CD14-positive monocyte (primary cell): ENCODE measurements at regions not wholly inside any gene's neighbourhood (a gene's known extent, or its start where the extent isn't known, plus 50 kb on each side); places are given as distances from the start of the nearest gene placed in this dataset.

Experiments used
- DNase-seq, 3 donors: peaks; one replicate each; pipeline ENCODE4 v3.0.0-alpha.2; 2011 to 2022
- H2AFZ ChIP-seq: 2 replicates; pipeline ENCODE4 v1.6.0; 2012; ENCODE audit warnings: mild to moderate bottlenecking, low read depth, low read length, inconsistent platforms; ENCODE audit not compliant: insufficient read depth, poor library complexity, severe bottlenecking
- H3K27ac ChIP-seq, 2 donors: 1 replicate in 1 of 2; 2 replicates in 1 of 2; pipeline ENCODE4 v1.5.1; 2012 to 2013; ENCODE audit warnings: low read length in 2 of 2, control low read depth in 1 of 2, inconsistent platforms in 1 of 2, low read depth in 1 of 2, mild to moderate bottlenecking in 1 of 2
- H3K27me3 ChIP-seq, 2 donors: one replicate each; pipeline versions ENCODE4 v1.6.0 to v1.6.1; 2011 to 2013; ENCODE audit warnings: low read length in 2 of 2; ENCODE audit not compliant: control insufficient read depth in 2 of 2, insufficient read depth in 2 of 2
- H3K36me3 ChIP-seq, 2 donors: replicated peaks in 1 of 2; 1 replicate in 1 of 2; 2 replicates in 1 of 2; pipeline versions ENCODE4 v1.5.1 to v1.6.1; 2012 to 2013; ENCODE audit warnings: low read length in 2 of 2, control low read depth in 1 of 2, inconsistent platforms in 1 of 2, mild to moderate bottlenecking in 1 of 2; ENCODE audit not compliant: insufficient read depth in 2 of 2, control insufficient read depth in 1 of 2
- H3K4me1 ChIP-seq, 2 donors: 1 replicate in 1 of 2; 2 replicates in 1 of 2; pipeline versions ENCODE4 v1.5.1 to v1.6.1; 2012 to 2013; ENCODE audit warnings: low read length in 2 of 2, control low read depth in 1 of 2, inconsistent platforms in 1 of 2, mild to moderate bottlenecking in 1 of 2, moderate library complexity in 1 of 2; ENCODE audit not compliant: insufficient read depth in 2 of 2, control insufficient read depth in 1 of 2
- H3K4me2 ChIP-seq: replicated peaks from 2 replicates; pipeline ENCODE3; 2012; ENCODE audit warnings: low read length, moderate library complexity, mild to moderate bottlenecking; ENCODE audit not compliant: poor library complexity, severe bottlenecking; ENCODE audit errors: extremely low read depth
- H3K4me3 ChIP-seq, 3 experiments: fragments of 200-600 bp in 1 of 3; sonication (generic) in 1 of 3; replicated peaks in 1 of 3; 1 replicate in 2 of 3; 2 replicates in 1 of 3; pipeline ENCODE4 v1.5.1; 2011 to 2013; ENCODE audit warnings: low read length in 3 of 3, mild to moderate bottlenecking in 3 of 3, control low read depth in 2 of 3, low read depth in 2 of 3, inconsistent platforms in 1 of 3, moderate library complexity in 1 of 3
- H3K79me2 ChIP-seq: 2 replicates; pipeline ENCODE4 v1.6.0; 2012; ENCODE audit warnings: mild to moderate bottlenecking, control low read depth, inconsistent platforms, low read length, moderate library complexity; ENCODE audit not compliant: insufficient read depth
- H3K9ac ChIP-seq: 2 replicates; pipeline ENCODE4 v1.6.0; 2017; ENCODE audit warnings: low read length, mild to moderate bottlenecking; ENCODE audit not compliant: insufficient read depth, poor library complexity, severe bottlenecking
- H3K9me3 ChIP-seq, 2 donors: replicated peaks in 1 of 2; 1 replicate in 1 of 2; 2 replicates in 1 of 2; pipeline versions ENCODE4 v1.5.1 to v1.6.1; 2012 to 2013; ENCODE audit warnings: low read length in 2 of 2, control low read depth in 1 of 2; ENCODE audit not compliant: control insufficient read depth in 1 of 2, insufficient read depth in 1 of 2
- H4K20me1 ChIP-seq: 2 replicates; pipeline ENCODE4 v1.6.0; 2012; ENCODE audit warnings: mild to moderate bottlenecking, low read length, control low read depth, moderate library complexity; ENCODE audit not compliant: insufficient read depth
- H3K27ac Mint-ChIP-seq, 7 donors: one replicate each; pipeline ENCODE4 v1.8.0; 2020; ENCODE audit warnings: mild to moderate bottlenecking in 7 of 7, mixed read lengths in 7 of 7, moderate library complexity in 6 of 7, inconsistent platforms in 2 of 7
- H3K27me3 Mint-ChIP-seq, 3 donors: one replicate each; pipeline ENCODE4 v1.8.0; 2021 to 2022; ENCODE audit warnings: low read depth in 3 of 3, mild to moderate bottlenecking in 3 of 3, mixed read lengths in 3 of 3, moderate library complexity in 3 of 3, inconsistent platforms in 1 of 3
- H3K36me3 Mint-ChIP-seq, 2 donors: one replicate each; pipeline ENCODE4 v1.8.0; 2020; ENCODE audit warnings: mixed read lengths in 2 of 2, inconsistent platforms in 1 of 2, mild to moderate bottlenecking in 1 of 2
- H3K4me1 Mint-ChIP-seq: one replicate; pipeline ENCODE4 v1.8.0; 2020; ENCODE audit warnings: mild to moderate bottlenecking, mixed read lengths
- H3K4me3 Mint-ChIP-seq, 2 donors: one replicate each; pipeline ENCODE4 v1.8.0; 2020; ENCODE audit warnings: mild to moderate bottlenecking in 2 of 2, mixed read lengths in 2 of 2, moderate library complexity in 1 of 2
- H3K9me3 Mint-ChIP-seq, 7 donors: one replicate each; pipeline ENCODE4 v1.8.0; 2020 to 2022; ENCODE audit warnings: mixed read lengths in 7 of 7, mild to moderate bottlenecking in 6 of 7, moderate library complexity in 6 of 7, inconsistent platforms in 2 of 7
- CTCF ChIP-seq: fragments of 200-600 bp; IDR thresholded peaks from one replicate; pipeline ENCODE4 v1.8.0; 2022; ENCODE audit warnings: antibody characterized with exemption, mild to moderate bottlenecking
- WGBS: methylation state at CpG from one replicate; pipeline ENCODE4 v1.1.5; 2013; ENCODE audit warnings: missing lambda C conversion rate; ENCODE audit not compliant: insufficient coverage; 5-methylcytosine and 5-hydroxymethylcytosine counted together
- intact Hi-C, 2 donors: fragments of 100-400 bp; cut with micrococcal nuclease; formaldehyde crosslinking; loops; one replicate each; pipeline versions ENCODE4 v1.15.0 to v1.15.1; 2023

- no peaks in the 10 kb centered on the region for H3K4me1 ChIP-seq
- Mint-ChIP-seq H3K36me3 (no peaks in the 10 kb centered on the region), H3K4me3 (no peak overlapping the region), H3K27me3 (no peaks in the 10 kb centered on the region), H3K27ac (no peak overlapping the region), H3K4me1 (no peaks in the 10 kb centered on the region), H3K9me3 (peaks cover 0 to 3% (median 0%) of the 10 kb centered on the region in 7 donors)
- H3K27ac ChIP-seq, result no peak overlapping the region
- WGBS, result 63% methylated on average over 2 of the region's 2 CpGs
- H3K9ac ChIP-seq, result no peak overlapping the region
- H3K79me2 ChIP-seq, result no peaks in the 10 kb centered on the region
- DNase-seq, result no peak
- TF ChIP-seq CTCF, result no peak
- no peaks in the 10 kb centered on the region for H4K20me1 ChIP-seq
- no peak overlapping the region for H3K4me3 ChIP-seq
- H3K36me3 ChIP-seq, result no peaks in the 10 kb centered on the region
- H3K4me2 ChIP-seq, result no peak overlapping the region
- no peaks in the 10 kb centered on the region for H3K27me3 ChIP-seq
- H3K9me3 ChIP-seq, result no peaks in the 10 kb centered on the region
- no peak overlapping the region for H2AFZ ChIP-seq
- intact Hi-C loops, result loop anchor here in 1 of 2 donors (10.0 kb wide), 1 partner anchor 50 kb away; no protein-coding TSS in a partner anchor
These were observed 2141.6 kb upstream of the C9orf72 start for GRCh38 chr9:29714860-29715259.

GRCh38 chr9:29717631-29718030, 2144.3 kb upstream of the C9orf72 start:
- Mint-ChIP-seq H3K4me3 (no peak overlapping the region), H3K27me3 (no peaks in the 10 kb centered on the region), H3K9me3 (peaks cover 0 to 4% (median 2%) of the 10 kb centered on the region in 7 donors), H3K4me1 (no peaks in the 10 kb centered on the region), H3K27ac (no peak overlapping the region), H3K36me3 (no peaks in the 10 kb centered on the region)
- Histone ChIP-seq H3K4me3 (no peak overlapping the region), H3K79me2 (no peaks in the 10 kb centered on the region), H3K27me3 (no peaks in the 10 kb centered on the region), H3K9ac (no peak overlapping the region), H3K36me3 (no peaks in the 10 kb centered on the region), H4K20me1 (no peaks in the 10 kb centered on the region), H3K4me1 (no peaks in the 10 kb centered on the region), H3K27ac (no peak overlapping the region), H3K4me2 (no peak overlapping the region), H2AFZ (no peak overlapping the region), H3K9me3 (no peaks in the 10 kb centered on the region)
- WGBS, result no CpG with 5 or more reads among the region's 2 CpGs
- intact Hi-C loops, result loop anchor here in 1 of 2 donors (10.0 kb wide), 1 partner anchor 53 kb away; no protein-coding TSS in a partner anchor
- no peak for DNase-seq
- no peak for TF ChIP-seq CTCF
